ENCODE measurements at regions not wholly inside any gene's neighbourhood (a gene's known extent, or its start where the extent isn't known, plus 50 kb on each side); places are given as distances from the start of the nearest gene placed in this dataset.
"Not testable (repeated sequence)": the region's sequence is repeated elsewhere in the genome, so short reads cannot be mapped to it uniquely, and the experiment has no call there.

DNA sequence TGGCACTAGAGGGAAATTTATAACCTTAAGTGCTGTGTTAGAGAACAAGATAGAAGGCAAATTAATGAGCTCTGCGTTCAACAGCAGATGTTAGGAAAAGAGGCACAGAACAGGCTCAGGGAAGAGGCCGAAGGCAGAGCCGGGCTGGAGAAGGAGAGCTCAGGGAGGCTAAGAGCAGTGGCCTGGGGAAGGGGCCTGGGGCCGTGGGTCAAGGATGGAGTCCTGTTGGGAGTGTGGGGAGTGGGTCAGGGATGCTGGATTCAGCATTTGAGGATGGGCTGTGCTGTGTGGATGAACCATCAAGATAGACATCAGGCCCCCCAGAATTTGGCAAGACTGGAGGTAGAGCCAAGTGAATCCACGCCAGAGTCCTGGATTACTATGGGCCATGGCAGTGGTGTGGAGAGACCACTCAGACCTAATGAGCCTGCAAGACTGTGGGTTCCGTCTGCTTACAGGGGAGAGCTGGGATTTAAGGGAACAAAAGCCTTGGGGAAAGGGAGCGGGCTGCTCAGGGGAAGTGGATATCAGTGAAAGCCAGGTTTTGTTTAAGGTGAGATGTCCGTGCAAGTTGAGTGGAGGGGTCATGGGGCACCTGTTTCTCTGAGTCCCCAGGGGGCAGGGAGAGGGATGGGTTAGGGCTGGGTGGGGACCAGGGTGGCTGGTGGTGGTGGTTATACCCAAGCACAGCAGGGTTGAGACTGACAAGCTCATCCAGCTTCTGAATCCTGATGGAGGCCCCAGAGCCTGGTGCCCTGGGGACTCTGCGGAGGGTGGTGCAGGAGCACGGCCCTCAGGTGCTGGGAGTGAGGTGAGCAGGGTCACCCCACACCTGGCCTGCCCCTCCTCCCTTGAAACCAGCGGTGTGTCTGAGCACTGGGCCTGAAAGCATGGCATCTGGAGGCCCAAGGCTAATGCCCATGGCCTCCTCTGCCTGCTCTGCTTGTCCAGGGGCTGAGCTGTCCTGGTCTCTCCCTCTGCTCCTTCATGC, 101.7 kb downstream of the BMS1 start:
- DNase-seq = no peak

DNA sequence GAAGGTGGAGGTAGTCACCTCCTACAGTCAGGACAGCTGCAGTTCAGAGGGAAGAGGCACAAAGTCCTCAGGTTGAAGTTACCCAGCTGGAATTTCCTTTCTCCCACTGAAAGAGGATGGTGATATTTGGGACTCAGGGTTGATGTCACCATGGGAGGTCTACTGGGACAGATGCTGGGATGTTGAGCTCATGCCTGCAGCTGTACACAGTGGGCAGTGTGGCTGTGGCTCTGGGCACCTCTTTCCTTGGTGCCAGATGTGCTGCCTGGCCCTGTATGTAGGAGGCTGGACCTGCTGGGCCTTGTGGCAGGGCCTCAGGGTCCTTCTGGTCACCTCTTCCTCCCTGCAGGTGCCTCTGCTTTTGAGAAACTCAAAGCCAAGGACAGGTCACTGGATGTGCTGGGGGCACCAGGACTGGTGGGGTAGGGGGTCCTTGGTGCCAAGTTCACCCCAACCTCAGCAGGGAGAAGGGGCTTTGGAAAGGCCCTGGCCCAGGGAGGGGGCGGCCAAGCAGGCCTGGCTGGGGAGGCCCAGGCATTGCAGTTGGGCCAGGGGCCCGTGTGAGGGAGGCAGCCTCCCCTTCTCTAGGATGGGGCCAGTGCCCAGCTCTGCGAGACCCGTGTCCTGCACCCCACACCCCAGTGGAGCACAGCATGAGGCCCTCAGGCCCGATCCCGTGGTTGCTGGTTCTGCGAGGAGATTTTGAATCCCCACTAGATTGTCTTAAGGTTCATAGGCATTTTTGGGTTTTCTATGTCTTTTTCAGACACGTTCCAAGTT, 103.1 kb downstream of the BMS1 start:
- DNase-seq = no peak

DNA sequence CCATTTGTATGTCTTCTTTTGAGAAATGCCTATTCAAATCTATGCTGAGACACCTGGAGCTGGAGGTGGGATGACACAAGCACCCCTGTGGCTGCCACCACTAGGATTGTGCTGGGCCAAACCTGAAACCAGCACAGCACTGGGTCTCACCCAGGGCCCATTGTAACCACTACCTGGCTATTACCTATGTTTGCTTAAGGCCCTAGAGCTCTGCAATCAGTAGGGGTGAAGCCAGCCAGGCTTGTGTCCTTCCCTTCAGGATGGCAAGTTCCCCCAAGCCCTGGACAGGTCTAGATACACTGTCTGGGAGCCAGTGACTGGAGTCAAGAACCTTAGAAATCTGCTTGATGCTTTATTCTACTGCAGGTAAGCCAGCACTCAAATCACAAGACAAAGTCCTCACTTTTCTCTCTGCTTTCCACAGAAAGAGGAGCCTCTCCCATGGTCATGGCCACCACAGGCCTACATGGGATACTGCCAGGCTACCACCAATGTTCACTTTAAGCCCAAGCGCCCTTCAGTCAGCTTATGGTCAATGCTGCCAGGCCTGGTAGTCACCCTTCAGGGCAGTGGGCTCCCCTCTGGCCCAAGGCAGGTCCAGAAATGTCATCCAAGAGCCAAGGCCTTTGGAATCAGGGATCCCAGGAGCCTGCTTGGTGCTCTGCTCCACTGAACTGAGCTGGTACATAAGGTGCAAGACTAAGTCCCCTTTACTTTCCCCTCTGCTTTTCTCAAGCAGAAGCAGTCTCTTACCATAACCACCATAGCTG, 105.3 kb downstream of the BMS1 start:
- DNase-seq = no peak

DNA sequence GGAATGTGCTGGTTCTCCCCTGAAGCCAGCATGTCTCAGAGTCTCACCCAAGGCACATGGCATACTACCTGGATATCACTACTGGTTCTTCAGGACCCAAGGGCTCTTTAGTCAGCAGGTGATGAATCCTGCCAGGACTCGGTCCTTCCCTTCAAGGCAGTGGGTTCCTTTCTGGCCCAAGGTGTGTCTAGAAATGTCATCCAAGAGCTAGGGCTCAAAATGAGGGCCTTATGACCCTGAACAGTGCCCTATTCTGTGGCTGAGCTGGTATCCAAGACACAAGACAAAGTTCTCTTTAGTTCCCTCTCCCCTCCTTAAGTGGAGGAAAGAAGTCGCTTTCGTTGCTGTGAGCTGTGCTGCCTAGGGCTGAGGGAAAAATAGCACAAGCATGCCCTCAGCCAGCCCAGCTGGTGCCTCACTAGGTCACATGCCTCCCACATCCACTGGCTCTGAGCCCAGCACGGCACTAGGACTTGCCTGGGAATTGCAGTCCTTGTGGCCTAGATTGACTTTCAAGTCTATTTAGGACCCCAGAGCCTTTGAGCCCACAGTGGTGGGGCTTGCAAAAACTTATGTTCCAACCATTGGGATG, 106.0 kb downstream of the BMS1 start:
- DNase-seq = no peak

DNA sequence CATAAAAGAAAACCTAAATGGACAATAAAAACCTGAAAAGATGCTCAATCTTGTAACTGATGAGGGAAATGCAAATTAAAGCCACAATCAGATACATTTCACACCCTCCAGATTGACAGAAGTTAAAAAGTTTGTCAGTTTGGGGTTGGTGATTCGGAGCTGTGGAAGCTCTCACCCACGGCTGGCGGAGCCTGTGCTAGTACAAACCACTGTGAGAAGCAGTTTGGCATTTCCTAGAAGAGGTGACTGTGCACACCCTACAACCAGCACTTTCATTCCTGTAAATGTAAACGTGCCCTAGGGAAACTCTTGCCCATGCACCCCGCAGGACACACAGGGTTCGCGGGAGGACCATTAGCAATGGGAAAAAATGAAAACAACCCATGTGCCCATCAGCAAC, 114.1 kb downstream of the BMS1 start:
- no peak for DNase-seq

DNA sequence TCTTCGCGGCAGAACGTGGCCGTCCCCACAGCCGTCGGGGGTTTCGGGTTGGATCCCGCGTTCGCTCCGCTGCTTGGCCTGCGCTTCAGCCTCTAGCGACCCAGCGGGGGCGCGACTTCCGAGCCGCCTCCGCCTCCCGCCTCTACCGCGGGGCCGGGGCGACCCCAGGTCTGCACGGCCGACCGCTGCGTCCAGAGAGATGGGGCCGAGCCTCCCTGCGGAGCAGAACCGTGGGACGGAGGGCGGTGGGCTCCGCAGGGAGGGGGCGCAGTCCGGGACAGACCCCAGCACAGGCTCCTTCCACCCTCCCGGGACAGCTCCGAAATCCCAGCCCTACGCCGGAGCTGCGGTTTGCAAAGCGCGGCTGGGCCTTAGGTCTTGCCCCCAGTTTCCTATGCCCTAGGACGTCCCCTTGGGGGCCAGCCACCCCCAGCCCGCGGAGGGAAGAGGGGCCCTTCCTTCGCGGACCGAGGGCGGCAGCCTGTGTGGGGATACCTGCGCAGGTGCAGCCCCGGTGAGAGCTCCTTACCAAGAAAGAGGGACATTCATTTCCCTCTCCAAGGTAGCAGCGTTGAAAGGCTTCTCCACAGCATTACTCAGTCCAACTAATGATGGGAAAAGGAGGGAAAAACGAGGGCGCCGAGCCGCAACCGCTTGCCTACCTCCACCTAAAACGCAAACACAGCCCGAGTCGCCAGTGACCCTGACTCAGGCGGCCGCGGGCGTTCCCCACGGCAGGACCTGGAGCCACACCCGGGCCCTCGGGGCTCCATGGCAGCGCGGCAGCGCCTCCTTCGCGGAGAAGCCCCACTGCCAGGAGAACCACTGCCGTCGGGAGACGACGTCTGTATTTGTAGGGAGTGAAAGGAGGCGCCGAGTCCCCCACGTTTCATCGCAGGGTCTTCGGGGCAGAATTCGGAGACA, 115.7 kb downstream of the BMS1 start:
- DNase-seq = no peak

DNA sequence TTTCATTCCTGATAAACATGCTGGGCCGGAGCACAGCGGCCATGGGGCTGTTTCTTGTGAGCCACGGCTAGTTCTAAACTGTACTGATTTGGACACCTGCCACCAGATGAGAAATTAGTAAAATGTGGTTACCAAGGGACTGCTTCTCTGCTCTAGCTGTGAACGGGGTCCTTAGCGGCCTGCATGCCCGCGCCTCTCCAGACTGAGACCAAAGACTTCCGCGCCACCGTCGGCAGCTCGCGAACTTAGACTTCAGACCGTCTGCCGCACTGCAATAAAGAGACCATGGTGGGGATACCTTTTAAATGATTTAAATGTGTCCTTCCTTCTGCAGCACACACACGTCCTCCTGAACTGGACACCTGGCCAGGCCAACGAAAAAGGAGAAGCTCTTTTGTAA, 116.4 kb downstream of the BMS1 start:
- no peak for DNase-seq

DNA sequence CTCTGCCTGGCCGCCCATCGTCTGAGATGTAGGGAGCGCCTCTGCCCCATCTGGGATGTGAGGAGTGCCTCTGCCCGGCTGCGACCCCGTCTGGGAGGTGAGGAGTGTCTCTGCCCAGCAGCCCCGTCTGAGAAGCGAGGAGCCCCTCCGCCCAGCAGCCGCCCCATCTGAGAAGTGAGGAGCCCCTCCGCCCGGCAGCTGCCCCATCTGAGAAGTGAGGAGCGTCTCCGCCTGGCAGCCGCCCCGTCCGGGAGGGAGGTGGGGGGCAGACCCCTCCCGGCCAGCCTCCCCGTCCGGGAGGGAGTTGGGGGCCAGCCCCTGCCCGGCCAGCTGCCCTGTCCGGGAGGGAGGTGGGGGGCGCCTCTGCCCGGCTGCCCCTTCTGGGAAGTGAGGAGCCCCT, 117.8 kb downstream of the BMS1 start:
- DNase-seq = not testable (repeated sequence)

DNA sequence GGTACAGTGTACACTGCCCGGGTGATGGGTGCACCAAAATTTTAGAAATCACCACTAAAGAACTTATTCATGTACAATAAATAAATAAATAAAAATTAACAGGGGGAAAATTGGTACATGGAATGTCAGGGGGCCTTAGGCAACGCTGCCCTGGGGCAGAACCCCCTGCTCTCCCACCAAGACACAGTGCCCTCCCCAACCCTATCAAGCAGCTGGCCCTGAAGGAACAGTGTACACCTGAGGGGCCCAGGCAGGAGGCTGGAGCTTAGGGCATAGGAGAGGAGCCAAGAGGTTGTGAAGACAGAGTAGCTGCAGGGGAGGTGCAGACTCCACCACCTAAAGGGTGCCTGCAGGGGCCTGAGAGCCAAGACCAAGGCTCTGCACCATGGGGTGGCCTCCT, 128.8 kb downstream of the BMS1 start:
- no peak for DNase-seq

DNA sequence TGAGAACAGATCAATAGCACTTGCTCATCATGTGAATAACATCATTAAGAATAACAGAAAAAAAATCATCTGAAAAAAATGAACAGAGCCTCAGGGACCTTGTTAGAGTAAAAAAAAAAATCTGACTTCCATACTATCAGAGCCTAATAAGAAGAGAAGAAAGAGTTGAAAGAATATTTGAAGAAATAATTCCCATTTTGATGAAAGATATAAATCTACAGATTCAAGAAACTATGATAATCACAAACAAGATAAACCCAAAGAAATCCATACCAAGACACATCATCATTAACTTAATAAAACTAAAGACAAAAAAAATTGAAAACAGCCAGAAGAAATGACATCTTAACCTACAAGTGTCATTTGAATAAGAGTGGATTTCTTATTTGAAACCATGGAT, 134.4 kb downstream of the BMS1 start:
- DNase-seq = no peak

DNA sequence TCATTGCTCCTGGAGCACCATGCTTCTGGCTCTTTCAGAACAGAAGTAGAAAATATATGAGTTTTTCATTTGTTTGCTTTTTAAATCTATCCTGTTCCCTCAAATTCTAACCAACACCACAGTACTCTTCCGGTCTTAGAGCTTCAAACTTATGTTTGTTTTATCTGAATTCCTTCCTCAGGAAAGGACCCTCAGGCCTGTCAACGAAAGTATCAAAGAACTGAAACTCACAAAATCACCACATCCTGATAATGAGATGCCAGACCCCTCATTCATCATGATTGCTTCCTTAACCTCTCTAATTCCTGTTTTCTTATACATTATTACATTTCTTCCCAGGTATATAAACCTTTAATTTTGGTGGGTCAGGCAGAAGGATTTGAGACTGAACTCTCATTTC, 135.2 kb downstream of the BMS1 start:
- no peak for DNase-seq

DNA sequence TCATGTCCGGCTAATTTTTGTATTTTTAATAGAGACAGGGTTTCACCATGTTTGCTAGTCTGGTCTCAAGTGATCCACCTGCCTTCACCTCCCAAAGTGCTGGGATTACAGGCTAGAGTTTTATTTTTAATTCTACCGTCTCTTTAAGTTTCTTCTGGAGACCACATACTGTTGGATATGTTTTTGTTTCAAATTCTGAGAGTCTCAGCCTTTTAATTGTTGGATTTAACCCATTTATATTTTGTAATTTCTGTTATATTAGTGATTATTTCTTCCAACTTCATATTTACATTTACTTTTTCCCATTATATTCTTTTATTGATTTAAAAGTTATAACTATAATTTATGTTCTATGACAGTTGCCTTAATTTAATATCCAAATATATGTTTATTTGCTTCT, 139.4 kb downstream of the BMS1 start:
- no peak for DNase-seq

DNA sequence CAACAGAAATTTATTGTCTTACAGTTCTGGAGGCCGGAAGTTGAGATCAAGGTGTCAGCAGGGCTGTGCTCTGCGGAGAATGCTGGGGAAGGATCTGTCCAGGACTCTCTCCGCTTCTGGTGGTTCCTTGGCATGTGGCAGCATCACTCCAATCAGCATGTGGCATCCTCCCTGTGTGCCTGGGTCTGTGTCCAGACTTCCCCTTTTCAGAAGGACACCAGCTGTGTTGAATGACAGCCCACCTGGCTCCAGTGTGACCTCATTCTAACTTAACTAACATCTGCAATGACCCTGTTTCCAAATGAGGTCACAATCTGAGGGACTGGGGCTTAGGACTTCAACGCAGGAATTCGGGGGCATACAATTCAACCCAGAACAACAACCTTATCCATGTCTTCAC, 141.9 kb downstream of the BMS1 start:
- no peak for DNase-seq

DNA sequence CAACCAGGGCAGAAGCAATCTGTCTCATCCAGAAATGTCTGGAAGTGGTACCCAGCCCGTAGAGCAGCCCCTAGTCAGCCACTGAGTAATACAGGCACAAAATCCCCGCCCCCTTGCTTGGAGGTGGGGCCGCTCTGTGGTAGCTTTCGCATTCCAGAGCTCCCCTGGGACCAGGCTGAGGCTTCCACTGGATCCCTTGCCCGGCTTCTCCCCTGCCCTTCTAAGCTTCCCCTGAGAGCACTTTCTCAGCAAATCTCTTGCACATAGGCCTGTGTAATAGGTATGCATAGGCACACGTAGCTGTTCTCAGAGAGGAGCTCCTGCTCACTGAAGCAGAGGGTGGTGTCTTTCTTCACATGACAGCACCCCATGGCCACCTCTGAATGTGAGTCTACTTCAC, 144.2 kb downstream of the BMS1 start:
- DNase-seq = no peak

DNA sequence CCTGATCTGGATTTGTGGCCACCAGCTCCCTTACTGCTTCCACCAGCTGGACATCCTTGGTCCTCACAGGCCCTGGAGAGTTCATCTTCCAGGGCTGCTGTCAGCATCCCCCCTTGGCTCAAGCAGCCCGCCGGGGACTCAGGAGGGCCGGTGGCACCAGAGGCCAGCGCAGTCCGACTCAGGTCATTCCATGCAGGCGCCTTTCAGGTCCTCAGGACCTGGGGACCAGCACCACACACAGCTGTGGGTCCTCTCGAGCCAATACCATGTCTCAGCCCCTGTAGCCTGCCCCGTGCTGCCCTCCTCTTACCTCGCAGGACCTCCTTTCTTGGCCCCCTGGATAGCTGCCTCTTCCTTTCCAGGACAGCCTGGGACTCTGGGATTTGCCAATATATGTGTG, 145.5 kb downstream of the BMS1 start:
- DNase-seq = no peak

DNA sequence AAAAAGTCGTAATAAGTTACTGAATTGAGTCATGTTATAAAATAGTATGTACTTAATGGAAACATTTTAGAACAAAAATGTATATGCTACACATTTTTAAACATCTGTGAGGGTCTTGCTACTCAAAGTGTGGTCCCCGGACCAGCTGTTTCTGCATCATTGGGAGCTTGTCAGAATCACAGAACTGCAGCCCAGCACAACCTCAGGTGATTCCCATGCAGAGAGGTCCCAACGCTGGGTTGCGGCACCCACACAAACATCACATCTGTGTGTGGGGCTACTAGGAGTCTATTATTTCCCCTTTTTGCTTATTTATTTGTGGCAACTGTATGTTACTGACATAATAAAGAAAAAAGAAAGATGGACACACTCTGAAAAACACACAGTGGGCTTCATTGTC, 146.6 kb downstream of the BMS1 start:
- DNase-seq = no peak

DNA sequence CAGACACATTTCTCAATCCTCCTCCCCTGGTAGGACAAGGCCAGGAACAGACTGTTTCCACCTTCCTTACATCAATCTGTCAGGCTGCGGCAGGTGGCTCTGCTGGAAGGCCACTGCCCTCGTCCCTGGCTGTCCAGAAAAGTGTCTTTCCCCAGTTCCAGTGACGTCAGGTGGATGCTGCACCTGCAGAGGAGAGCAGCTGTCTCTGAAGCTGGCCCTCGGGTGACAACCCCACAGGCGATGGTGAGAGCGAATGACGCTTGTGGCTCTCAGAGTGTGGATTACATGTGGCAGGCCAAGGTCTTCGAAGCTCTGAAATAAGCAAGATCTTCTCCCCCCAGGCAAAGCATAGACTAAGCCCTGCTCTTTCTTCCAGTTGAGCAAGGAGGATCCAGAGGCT, 146.9 kb upstream of the RET start:
- DNase-seq = no peak

DNA sequence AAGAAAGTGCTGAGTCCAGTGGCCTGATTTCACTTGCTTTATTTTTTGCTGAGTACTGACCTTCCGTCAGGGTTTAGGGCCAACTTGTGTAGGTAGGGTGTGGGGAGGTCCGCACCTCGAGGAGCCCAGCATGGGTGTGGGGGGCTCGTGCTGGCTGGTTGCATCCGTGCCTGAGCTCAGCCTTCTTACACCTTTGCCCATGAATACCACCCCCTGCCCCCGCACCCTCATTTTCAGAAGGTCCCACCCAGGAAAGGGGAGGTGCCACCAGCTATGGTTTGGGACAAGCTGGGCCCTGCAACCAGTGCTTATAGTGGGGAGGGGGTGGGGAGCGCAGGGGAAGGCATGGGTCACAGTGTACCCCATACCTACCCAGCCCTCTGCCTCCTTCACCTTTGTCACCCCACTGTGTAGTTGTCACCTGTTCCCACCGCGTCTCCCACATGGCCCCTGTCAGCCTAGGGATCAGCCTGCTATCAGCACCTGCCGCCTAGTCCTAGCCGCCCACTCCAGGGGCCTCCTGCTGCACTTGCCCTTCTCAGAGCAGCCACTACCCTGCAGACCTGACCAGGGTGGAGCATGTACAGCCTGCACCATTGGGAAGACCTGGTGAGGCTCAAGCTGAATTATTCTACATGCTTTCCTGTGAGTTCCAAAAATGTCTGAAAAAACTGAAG, 146.2 kb upstream of the RET start:
- DNase-seq = no peak

DNA sequence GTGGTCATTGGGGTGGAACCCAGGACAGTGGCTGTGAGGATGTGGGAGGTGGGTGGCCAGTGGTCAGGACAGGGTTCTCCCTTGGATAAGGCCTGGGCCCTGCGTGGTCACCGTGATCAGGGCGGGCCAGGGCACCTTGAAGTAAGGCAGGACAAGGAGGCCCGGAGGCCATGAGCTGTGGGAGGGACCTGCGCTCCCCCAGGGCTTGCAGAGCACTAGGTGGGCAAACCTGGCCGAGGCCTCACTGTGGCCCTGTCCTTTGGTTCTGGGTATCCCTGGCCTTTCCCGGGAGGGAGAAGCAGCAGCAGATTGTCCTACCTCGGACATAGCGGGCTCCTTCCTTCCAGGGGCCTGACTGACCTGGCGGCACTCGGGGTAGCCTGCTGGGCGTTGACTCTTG, 144.8 kb upstream of the RET start:
- no peak for DNase-seq

DNA sequence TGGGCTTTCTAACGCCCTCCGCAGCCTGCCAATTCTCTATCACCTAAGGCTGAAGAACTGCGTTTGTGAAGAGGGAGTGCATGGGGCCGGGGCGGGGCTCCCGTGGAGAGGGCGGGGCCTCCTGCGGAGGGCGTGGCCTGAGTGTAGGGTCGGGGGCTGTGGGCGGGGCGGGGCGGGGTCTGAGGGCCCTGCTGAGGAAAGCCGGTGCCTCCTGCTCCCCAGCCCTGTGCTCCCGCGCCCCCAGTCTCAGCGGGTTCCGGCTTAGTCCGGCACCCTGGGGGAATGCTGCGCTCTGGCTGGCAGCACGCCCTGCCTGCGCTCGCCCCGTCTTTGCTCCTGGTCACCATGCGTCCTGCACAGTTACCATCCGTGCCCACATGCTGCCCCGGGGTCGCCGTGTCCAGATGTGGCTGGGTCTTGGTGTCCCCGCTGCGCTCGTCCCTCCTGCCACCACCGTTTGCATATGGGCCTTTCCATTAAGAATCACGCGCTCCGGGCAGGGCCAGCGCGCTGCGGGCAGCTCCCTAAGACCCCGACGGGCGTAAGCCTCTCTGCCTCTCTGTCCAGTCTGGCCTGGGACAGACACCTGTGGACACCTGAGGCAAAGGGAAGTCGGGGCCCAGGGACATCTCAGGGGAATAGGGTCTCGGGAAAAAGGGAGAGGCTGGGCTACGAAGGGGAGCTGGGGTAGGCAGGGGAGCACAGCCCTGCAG, 144.0 kb upstream of the RET start:
- no peak for DNase-seq

Data from NCI-H510A (cell line).